ENCODE measurements at regions not wholly inside any gene's neighbourhood (a gene's known extent, or its start where the extent isn't known, plus 50 kb on each side); places are given as distances from the start of the nearest gene placed in this dataset.
"Not testable (repeated sequence)": the region's sequence is repeated elsewhere in the genome, so short reads cannot be mapped to it uniquely, and the experiment has no call there.

GRCh38 chr4:117014236-117014635, 71.1 kb downstream of the TRAM1L1 start:
- DNase-seq (ENCODE audit: low read depth), result no peak

- no peak for DNase-seq (ENCODE audit: low read depth)
Observed at GRCh38 chr4:117010671-117011070, 74.7 kb downstream of the TRAM1L1 start.

GRCh38 chr4:117001077-117001476, 84.3 kb downstream of the TRAM1L1 start:
- DNase-seq (ENCODE audit: low read depth), result no peak

- DNase-seq (ENCODE audit: low read depth), result no peak
Observed at GRCh38 chr4:116982656-116983055, 102.7 kb downstream of the TRAM1L1 start.

- not testable (repeated sequence) for DNase-seq (ENCODE audit: low read depth)
Observed at GRCh38 chr4:116980436-116980835, 104.9 kb downstream of the TRAM1L1 start.

GRCh38 chr4:116959045-116959444, 126.3 kb downstream of the TRAM1L1 start:
- DNase-seq (ENCODE audit: low read depth), result no peak

- no peak for DNase-seq (ENCODE audit: low read depth)
Observed at GRCh38 chr4:116953947-116954346, 131.4 kb downstream of the TRAM1L1 start.

- no peak for DNase-seq (ENCODE audit: low read depth)
Observed at GRCh38 chr4:116952530-116953136, 132.7 kb downstream of the TRAM1L1 start.

GRCh38 chr4:116949856-116950255, 135.5 kb downstream of the TRAM1L1 start:
- DNase-seq (ENCODE audit: low read depth), result no peak

GRCh38 chr4:116942315-116942714, 143.1 kb downstream of the TRAM1L1 start:
- no peak for DNase-seq (ENCODE audit: low read depth)

GRCh38 chr4:116930329-116930728, 155.0 kb downstream of the TRAM1L1 start:
- no peak for DNase-seq (ENCODE audit: low read depth)

GRCh38 chr4:116926631-116927295, 158.6 kb downstream of the TRAM1L1 start:
- DNase-seq (ENCODE audit: low read depth), result no peak

GRCh38 chr4:116925900-116926457, 159.4 kb downstream of the TRAM1L1 start:
- no peak for DNase-seq (ENCODE audit: low read depth)

GRCh38 chr4:116923389-116923788, 162.0 kb downstream of the TRAM1L1 start:
- no peak for DNase-seq (ENCODE audit: low read depth)

- DNase-seq (ENCODE audit: low read depth), result no peak
Observed at GRCh38 chr4:116913451-116913850, 171.9 kb downstream of the TRAM1L1 start.

GRCh38 chr4:116906758-116907157, 178.6 kb downstream of the TRAM1L1 start:
- no peak for DNase-seq (ENCODE audit: low read depth)

- DNase-seq (ENCODE audit: low read depth), result no peak
Observed at GRCh38 chr4:116899561-116899960, 185.8 kb downstream of the TRAM1L1 start.

- DNase-seq (ENCODE audit: low read depth), result no peak
Observed at GRCh38 chr4:116885579-116885978, 199.8 kb downstream of the TRAM1L1 start.

- DNase-seq (ENCODE audit: low read depth), result no peak
Observed at GRCh38 chr4:116882503-116882902, 202.9 kb downstream of the TRAM1L1 start.

GRCh38 chr4:116881077-116881476, 204.3 kb downstream of the TRAM1L1 start:
- no peak for DNase-seq (ENCODE audit: low read depth)

- no peak for DNase-seq (ENCODE audit: low read depth)
Observed at GRCh38 chr4:116880625-116881024, 204.8 kb downstream of the TRAM1L1 start.

GRCh38 chr4:116878280-116878679, 207.1 kb downstream of the TRAM1L1 start:
- no peak for DNase-seq (ENCODE audit: low read depth)

- DNase-seq (ENCODE audit: low read depth), result no peak
Observed at GRCh38 chr4:116877069-116877468, 208.3 kb downstream of the TRAM1L1 start.

GRCh38 chr4:116872941-116873340, 212.4 kb downstream of the TRAM1L1 start:
- no peak for DNase-seq (ENCODE audit: low read depth)
